H1 (cell line): ENCODE measurements at regions not wholly inside any gene's neighbourhood (a gene's known extent, or its start where the extent isn't known, plus 50 kb on each side); places are given as distances from the start of the nearest gene placed in this dataset.
A peak's percentile ranks its signal among the peaks of the same experiment; 100 is the strongest.

Experiments used
- CTCF ChIA-PET: fragments of 300-600 bp; sonication (Branson Sonifier 250); formaldehyde crosslinking; loops from one replicate; lab custom pipeline; 2021; ENCODE audit not compliant: partially characterized antibody; lab: Charles Lee
- POLR2A ChIA-PET: fragments of 300-600 bp; sonication (Branson Sonifier 250); formaldehyde crosslinking; loops from one replicate; lab custom pipeline; 2021; ENCODE audit warnings: inconsistent platforms; ENCODE audit not compliant: partially characterized antibody; lab: Charles Lee
- DNase-seq, 2 experiments: peaks; one replicate each; pipeline versions ENCODE4 v3.0.0 to v3.0.0-alpha.2; 2010 to 2022; ENCODE audit warnings: low spot score in 2 of 2, low read depth in 1 of 2, mixed read lengths in 1 of 2
- FAIRE-seq: peaks from 2 replicates; lab custom pipeline; 2011; peaks lifted over from hg19 to GRCh38; lab: Jason Lieb, UNC
- H2AFZ ChIP-seq: 2 replicates; pipeline ENCODE4 v1.8.1; 2012; ENCODE audit warnings: low read length, inconsistent platforms
- H2AK5ac ChIP-seq: 2 replicates; pipeline ENCODE4 v1.6.1; 2013; ENCODE audit warnings: low read depth, low read length
- H2BK120ac ChIP-seq: replicated peaks from 2 replicates; pipeline ENCODE3; 2013; ENCODE audit warnings: low read depth, low read length, inconsistent platforms
- H2BK12ac ChIP-seq: 2 replicates; pipeline ENCODE4 v1.6.1; 2013; ENCODE audit warnings: low read depth, low read length
- H2BK15ac ChIP-seq: 2 replicates; pipeline ENCODE4 v1.6.1; 2013; ENCODE audit warnings: low read length
- H2BK20ac ChIP-seq: 2 replicates; pipeline ENCODE4 v1.6.1; 2013; ENCODE audit warnings: low read length
- H2BK5ac ChIP-seq: 2 replicates; pipeline ENCODE4 v1.6.1; 2013; ENCODE audit warnings: low read depth, low read length
- H3K14ac ChIP-seq: 2 replicates; pipeline ENCODE4 v1.6.1; 2013; ENCODE audit warnings: inconsistent platforms; ENCODE audit not compliant: insufficient read length
- H3K18ac ChIP-seq: 2 replicates; pipeline ENCODE4 v1.6.1; 2013; ENCODE audit warnings: low read length; ENCODE audit errors: extremely low read depth
- H3K23ac ChIP-seq: 2 replicates; pipeline ENCODE4 v1.6.1; 2013; ENCODE audit warnings: inconsistent platforms; ENCODE audit not compliant: insufficient read length
- H3K23me2 ChIP-seq: 2 replicates; pipeline ENCODE4 v1.6.1; 2013; ENCODE audit warnings: low read depth, low read length
- H3K27ac ChIP-seq: 2 replicates; pipeline ENCODE4 v1.6.1; 2011; ENCODE audit warnings: low read depth, low read length, inconsistent platforms
- H3K27me3 ChIP-seq, 4 experiments: replicated peaks in 1 of 4; 1 replicate in 1 of 4; 2 replicates in 3 of 4; pipeline versions ENCODE4 v1.6.1 to v1.8.1; 2011 to 2013; ENCODE audit warnings: low read length in 3 of 4, mild to moderate bottlenecking in 3 of 4, inconsistent platforms in 2 of 4, mixed read lengths in 2 of 4, moderate library complexity in 1 of 4; ENCODE audit not compliant: control insufficient read depth in 3 of 4, insufficient read depth in 3 of 4; ENCODE audit errors: extremely low read depth in 1 of 4
- H3K36me3 ChIP-seq, 4 experiments: 2 replicates each; pipeline versions ENCODE4 v1.6.1 to v1.8.1; 2011 to 2013; ENCODE audit warnings: mild to moderate bottlenecking in 4 of 4, low read length in 3 of 4, moderate library complexity in 2 of 4, control low read depth in 1 of 4, inconsistent platforms in 1 of 4; ENCODE audit not compliant: insufficient read depth in 4 of 4, control insufficient read depth in 2 of 4
- H3K4ac ChIP-seq: replicated peaks from 2 replicates; pipeline ENCODE3; 2013; ENCODE audit warnings: low read length, low read depth, mixed read lengths, inconsistent platforms; ENCODE audit not compliant: insufficient read length
- H3K4me1 ChIP-seq, 4 experiments: replicated peaks in 1 of 4; 1 replicate in 1 of 4; 2 replicates in 3 of 4; pipeline versions ENCODE4 v1.6.1 to v1.8.1; 2011 to 2013; ENCODE audit warnings: low read length in 3 of 4, inconsistent platforms in 2 of 4, mixed read lengths in 1 of 4; ENCODE audit not compliant: insufficient read depth in 4 of 4, control insufficient read depth in 3 of 4
- H3K4me2 ChIP-seq, 2 experiments: 2 replicates each; pipeline versions ENCODE4 v1.6.1 to v1.8.1; 2011 to 2013; ENCODE audit warnings: low read depth in 2 of 2, low read length in 2 of 2, control low read depth in 1 of 2, inconsistent platforms in 1 of 2, mild to moderate bottlenecking in 1 of 2; ENCODE audit not compliant: insufficient read depth in 1 of 2
- H3K4me3 ChIP-seq, 4 experiments: fragments of 200-600, 300-600 bp in 1 of 4; sonication (generic), shearing (Covaris generic), sonication (Bioruptor Twin) in 1 of 4; 2 replicates each; pipeline versions ENCODE4 v1.5.1 to v1.8.1; 2011 to 2016; ENCODE audit warnings: low read length in 4 of 4, low read depth in 3 of 4, control low read depth in 2 of 4, inconsistent platforms in 2 of 4, mild to moderate bottlenecking in 2 of 4, mixed read lengths in 1 of 4, moderate library complexity in 1 of 4; ENCODE audit not compliant: insufficient read depth in 2 of 4; ENCODE audit errors: extremely low read depth in 1 of 4
- H3K56ac ChIP-seq: replicated peaks from 2 replicates; pipeline ENCODE3; 2013; ENCODE audit warnings: low read depth, mild to moderate bottlenecking, mixed read lengths, low read length, inconsistent platforms; ENCODE audit not compliant: insufficient read length
- H3K79me1 ChIP-seq: 2 replicates; pipeline ENCODE4 v1.6.1; 2013; ENCODE audit warnings: low read depth, low read length, control low read depth
- H3K79me2 ChIP-seq, 2 experiments: 2 replicates each; pipeline versions ENCODE4 v1.6.1 to v1.8.1; 2012 to 2013; ENCODE audit warnings: low read length in 2 of 2, mild to moderate bottlenecking in 2 of 2, inconsistent platforms in 1 of 2; ENCODE audit not compliant: insufficient read depth in 2 of 2, control insufficient read depth in 1 of 2
- H3K9ac ChIP-seq, 4 experiments: replicated peaks in 1 of 4; 1 replicate in 1 of 4; 2 replicates in 3 of 4; pipeline versions ENCODE4 v1.6.1 to v1.8.1; 2011 to 2013; ENCODE audit warnings: low read depth in 3 of 4, low read length in 3 of 4, control low read depth in 2 of 4, mild to moderate bottlenecking in 2 of 4, moderate library complexity in 2 of 4, inconsistent platforms in 1 of 4; ENCODE audit errors: extremely low read depth in 1 of 4
- H3K9me3 ChIP-seq, 2 experiments: 2 replicates each; pipeline versions ENCODE4 v1.6.1 to v1.8.1; 2012 to 2013; ENCODE audit warnings: mild to moderate bottlenecking in 2 of 2, moderate library complexity in 2 of 2, control low read depth in 1 of 2, inconsistent platforms in 1 of 2, low read depth in 1 of 2, low read length in 1 of 2, mixed read lengths in 1 of 2; ENCODE audit not compliant: insufficient read depth in 2 of 2
- H4K20me1 ChIP-seq, 2 experiments: replicated peaks in 1 of 2; 2 replicates each; pipeline versions ENCODE3 to v1.8.1; 2011 to 2013; ENCODE audit warnings: inconsistent platforms in 2 of 2, low read length in 2 of 2, mild to moderate bottlenecking in 1 of 2; ENCODE audit not compliant: insufficient read depth in 2 of 2, control insufficient read depth in 1 of 2
- H4K5ac ChIP-seq: 2 replicates; pipeline ENCODE4 v1.6.1; 2013; ENCODE audit warnings: low read length, low read depth, mixed read lengths, inconsistent platforms; ENCODE audit not compliant: insufficient read length
- H4K8ac ChIP-seq: 2 replicates; pipeline ENCODE4 v1.8.0; 2013; ENCODE audit warnings: mild to moderate bottlenecking, moderate library complexity, low read length, inconsistent platforms; ENCODE audit not compliant: insufficient read depth; ENCODE audit errors: extremely low read depth
- H4K91ac ChIP-seq: replicated peaks from 2 replicates; pipeline ENCODE3; 2013; ENCODE audit warnings: low read length, mixed read lengths, inconsistent platforms; ENCODE audit not compliant: insufficient read length
- CHD1 ChIP-seq: IDR thresholded peaks from 2 replicates; pipeline ENCODE4 v1.6.1; 2012; ENCODE audit warnings: low read depth, low read length, improper control_type of control experiment
- EP300 ChIP-seq, 2 experiments: IDR thresholded peaks; 1 replicate in 1 of 2; 2 replicates in 1 of 2; pipeline ENCODE4 v1.6.1; 2011 to 2012; ENCODE audit warnings: low read depth in 2 of 2, low read length in 2 of 2, mild to moderate bottlenecking in 2 of 2, borderline replicate concordance in 1 of 2, inconsistent platforms in 1 of 2, moderate library complexity in 1 of 2
- EZH2 ChIP-seq: fragments of 200-600 bp; sonication (generic); IDR thresholded peaks from 2 replicates; pipeline ENCODE4 v1.7.1; 2012; ENCODE audit warnings: low read depth, mild to moderate bottlenecking, moderate library complexity, low read length, inconsistent platforms; ENCODE audit not compliant: severe bottlenecking
- FOSL1 ChIP-seq: IDR thresholded peaks from 2 replicates; pipeline ENCODE4 v1.6.1; 2011; ENCODE audit warnings: mild to moderate bottlenecking, low read depth, low read length, moderate library complexity; ENCODE audit not compliant: insufficient read depth
- GTF2F1 ChIP-seq: IDR thresholded peaks from 2 replicates; pipeline ENCODE4 v1.6.1; 2012; ENCODE audit warnings: low read depth, low read length, improper control_type of control experiment, borderline replicate concordance
- HDAC6 ChIP-seq: IDR thresholded peaks from one replicate; pipeline ENCODE4 v1.7.1; 2012; ENCODE audit warnings: low read depth, mild to moderate bottlenecking, inconsistent platforms, low read length, moderate library complexity
- KDM4A ChIP-seq: IDR thresholded peaks from one replicate; pipeline ENCODE4 v1.7.1; 2012; ENCODE audit warnings: low read depth, mild to moderate bottlenecking, moderate library complexity, low read length, inconsistent platforms; ENCODE audit not compliant: severe bottlenecking
- NRF1 ChIP-seq: IDR thresholded peaks from 2 replicates; pipeline ENCODE4 v1.6.1; 2011; ENCODE audit warnings: mild to moderate bottlenecking, low read depth, low read length, improper control_type of control experiment
- PHF8 ChIP-seq: fragments of 200-600 bp; sonication (generic); conservative IDR thresholded peaks from 2 replicates; pipeline ENCODE4 v1.7.1; 2012; ENCODE audit warnings: low read depth, mild to moderate bottlenecking, inconsistent platforms, low read length, moderate library complexity
- RBBP5 ChIP-seq: IDR thresholded peaks from 2 replicates; pipeline ENCODE4 v1.7.1; 2012; ENCODE audit warnings: low read depth, mild to moderate bottlenecking, inconsistent platforms, low read length, moderate library complexity, borderline replicate concordance
- SIN3A ChIP-seq, 2 experiments: IDR thresholded peaks in 1 of 2; conservative IDR thresholded peaks in 1 of 2; 2 replicates each; pipeline ENCODE4 v1.6.1; 2011 to 2012; ENCODE audit warnings: low read length in 2 of 2, improper control_type of control experiment in 1 of 2, low read depth in 1 of 2, mild to moderate bottlenecking in 1 of 2
- SRF ChIP-seq: IDR thresholded peaks from 2 replicates; pipeline ENCODE4 v1.6.1; 2011; ENCODE audit warnings: mild to moderate bottlenecking, low read depth, low read length, moderate library complexity
- TAF7 ChIP-seq: optimal IDR thresholded peaks from 2 replicates; pipeline ENCODE3; 2011; ENCODE audit warnings: low read depth, mild to moderate bottlenecking, inconsistent platforms, low read length, moderate library complexity, borderline replicate concordance
- ZNF274 ChIP-seq: IDR thresholded peaks from 2 replicates; pipeline ENCODE4 v1.7.0; 2012; ENCODE audit warnings: low read length, borderline replicate concordance; ENCODE audit errors: extremely low read depth
- WGBS, 2 experiments: shearing (Covaris generic) in 1 of 2; methylation state at CpG; one replicate each; pipeline versions ENCODE4 v1.1.6 to v1.1.7; 2013 to 2015; ENCODE audit warnings: low lambda C conversion rate in 2 of 2, mixed read lengths in 2 of 2, inconsistent platforms in 1 of 2, low coverage in 1 of 2, missing lambda C conversion rate in 1 of 2; ENCODE audit not compliant: insufficient replicate concordance in 2 of 2, insufficient coverage in 1 of 2, insufficient read length in 1 of 2; ENCODE audit errors: extremely low coverage in 1 of 2, missing lambda C conversion rate in 1 of 2; 5-methylcytosine and 5-hydroxymethylcytosine counted together

GRCh38 chr10:10223131-10223530 is 794.5 kb upstream of the CELF2 start:
- FAIRE-seq (no peak), DNase-seq (no peak)
- Histone ChIP-seq H4K91ac (no peak overlapping the region), H3K36me3 (no peaks in the 10 kb centered on the region), H4K20me1 (no peaks in the 10 kb centered on the region), H2BK20ac (0 out of 2 replicates have a peak overlapping the region, but pooled peaks have one; percentile 32), H2BK15ac (no peak overlapping the region; the same call in 1 of the 2 replicates), H2BK12ac (no peak overlapping the region), H3K9ac (no peak overlapping the region), H3K18ac (no peak overlapping the region), H2AK5ac (no peak overlapping the region), H3K4me1 (no peaks in the 10 kb centered on the region), H3K23me2 (no peaks in the 10 kb centered on the region), H3K27ac (no peak overlapping the region), H3K4me3 (no peak overlapping the region), H3K4ac (no peak overlapping the region), H2AFZ (0 out of 2 replicates have a peak overlapping the region, but pooled peaks have one; percentile 41), H2BK120ac (no peak overlapping the region), H4K5ac (no peak overlapping the region), H3K79me1 (no peaks in the 10 kb centered on the region), H4K8ac (no peak overlapping the region), H3K79me2 (no peaks in the 10 kb centered on the region), H3K56ac (no peak overlapping the region), H3K4me2 (no peak overlapping the region), H2BK5ac (no peak overlapping the region), H3K27me3 (no peaks in the 10 kb centered on the region), H3K9me3 (no peaks in the 10 kb centered on the region), H3K23ac (no peak overlapping the region), H3K14ac (no peak overlapping the region)
- POLR2A ChIA-PET, result no interaction called here
- WGBS, 2 experiments, result 96% methylated on average over 3 of the region's 3 CpGs; no CpG with 5 or more reads in 1 of the 2 experiments
- CTCF ChIA-PET, result no interaction called here
- TF ChIP-seq SIN3A (conservative IDR thresholded peaks at IDR 0.05 in 1 of 2, IDR thresholded peaks at IDR 0.05 in 1 of 2; ENCODE audit: low read depth in 1 of 2, low read length in 2 of 2) (no peak), CHD1 (no peak), PHF8 (no peak), SRF (no peak), EZH2 (no peak), FOSL1 (no peak), HDAC6 (no peak), GTF2F1 (no peak), TAF7 (no peak), ZNF274 (no peak), NRF1 (no peak), KDM4A (no peak), RBBP5 (no peak), EP300 (IDR thresholded peaks at IDR 0.05; ENCODE audit: borderline replicate concordance in 1 of 2, low read depth in 2 of 2, low read length in 2 of 2) (no peak)
